ENCODE measurements at regions not wholly inside any gene's neighbourhood (a gene's known extent, or its start where the extent isn't known, plus 50 kb on each side); places are given as distances from the start of the nearest gene placed in this dataset.
"Not testable (repeated sequence)": the region's sequence is repeated elsewhere in the genome, so short reads cannot be mapped to it uniquely, and the experiment has no call there.

- no peak for TF ChIP-seq CTCF (IDR thresholded peaks at IDR 0.05; ENCODE audit: control extremely low read depth, extremely low read depth, low read depth, missing control alignments)
- POLR2A ChIA-PET: no interaction called here
- CTCF ChIA-PET: no interaction called here
- DNase-seq (ENCODE audit: extremely low spot score): no peak
These were observed 2041.5 kb upstream of the PCDH20 start for GRCh38 chr13:63457186-63457585.

- no peak for TF ChIP-seq CTCF (IDR thresholded peaks at IDR 0.05; ENCODE audit: control extremely low read depth, extremely low read depth, low read depth, missing control alignments)
- DNase-seq (ENCODE audit: extremely low spot score): no peak
- ChIA-PET POLR2A (no interaction called here), CTCF (no interaction called here)
These were observed 2040.3 kb upstream of the PCDH20 start for GRCh38 chr13:63455938-63456337.

- TF ChIP-seq CTCF (IDR thresholded peaks at IDR 0.05; ENCODE audit: control extremely low read depth, extremely low read depth, low read depth, missing control alignments): no peak
- CTCF ChIA-PET: no interaction called here
- POLR2A ChIA-PET: no interaction called here
- no peak for DNase-seq (ENCODE audit: extremely low spot score)
These were observed 2033.9 kb upstream of the PCDH20 start for GRCh38 chr13:63449550-63449949.

- POLR2A ChIA-PET: no interaction called here
- TF ChIP-seq CTCF (IDR thresholded peaks at IDR 0.05; ENCODE audit: control extremely low read depth, extremely low read depth, low read depth, missing control alignments): no peak
- DNase-seq (ENCODE audit: extremely low spot score): no peak
- CTCF ChIA-PET: no interaction called here
These were observed 2033.0 kb upstream of the PCDH20 start for GRCh38 chr13:63448692-63449091.

GRCh38 chr13:63446329-63446728 is 2030.7 kb upstream of the PCDH20 start:
- DNase-seq (ENCODE audit: extremely low spot score): no peak
- no peak for TF ChIP-seq CTCF (IDR thresholded peaks at IDR 0.05; ENCODE audit: control extremely low read depth, extremely low read depth, low read depth, missing control alignments)
- CTCF ChIA-PET: no interaction called here
- POLR2A ChIA-PET: no interaction called here

- POLR2A ChIA-PET; CTCF ChIA-PET; DNase-seq (ENCODE audit: extremely low spot score): not testable (repeated sequence)
These were observed 2028.6 kb upstream of the PCDH20 start for GRCh38 chr13:63444225-63444624.

- ChIA-PET POLR2A (no interaction called here), CTCF (no interaction called here)
- no peak for DNase-seq (ENCODE audit: extremely low spot score)
- TF ChIP-seq CTCF (IDR thresholded peaks at IDR 0.05; ENCODE audit: control extremely low read depth, extremely low read depth, low read depth, missing control alignments): no peak
These were observed 2023.3 kb upstream of the PCDH20 start for GRCh38 chr13:63438951-63439350.
